HG03064 (cell line): ENCODE measurements at regions not wholly inside any gene's neighbourhood (a gene's known extent, or its start where the extent isn't known, plus 50 kb on each side); places are given as distances from the start of the nearest gene placed in this dataset.

Experiments used
- ATAC-seq: cut with Tn5 transposase; IDR thresholded peaks from one replicate; pipeline ENCODE4 v1.9.1; 2021; ENCODE audit warnings: low read depth; ENCODE audit not compliant: unreplicated experiment

GRCh38 chr10:128898133-128898915 is 568.7 kb upstream of the MGMT start:
- no peak for ATAC-seq

GRCh38 chr10:128898916-128899195 is 568.2 kb upstream of the MGMT start:
- ATAC-seq: no peak

DNA sequence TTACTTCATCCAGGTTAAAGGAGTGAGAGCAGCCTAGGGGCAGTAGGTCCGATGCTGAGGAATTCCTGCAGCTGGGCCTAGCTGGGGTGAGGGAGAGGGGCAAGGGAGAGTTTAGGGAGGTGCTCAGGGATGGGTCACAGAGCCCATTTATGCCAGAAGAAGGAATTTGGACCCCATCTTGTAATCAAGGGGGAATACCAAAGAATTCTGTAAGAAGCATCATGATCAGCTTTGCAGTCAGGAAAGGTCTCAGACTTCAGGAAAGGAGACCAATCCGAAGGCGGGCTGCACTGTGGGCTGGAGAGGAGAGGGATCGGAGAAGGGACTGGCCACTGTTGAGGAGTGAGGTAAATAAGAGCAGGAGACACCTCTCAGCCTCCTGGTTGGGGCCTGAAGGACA is 566.6 kb upstream of the MGMT start:
- ATAC-seq: no peak

DNA sequence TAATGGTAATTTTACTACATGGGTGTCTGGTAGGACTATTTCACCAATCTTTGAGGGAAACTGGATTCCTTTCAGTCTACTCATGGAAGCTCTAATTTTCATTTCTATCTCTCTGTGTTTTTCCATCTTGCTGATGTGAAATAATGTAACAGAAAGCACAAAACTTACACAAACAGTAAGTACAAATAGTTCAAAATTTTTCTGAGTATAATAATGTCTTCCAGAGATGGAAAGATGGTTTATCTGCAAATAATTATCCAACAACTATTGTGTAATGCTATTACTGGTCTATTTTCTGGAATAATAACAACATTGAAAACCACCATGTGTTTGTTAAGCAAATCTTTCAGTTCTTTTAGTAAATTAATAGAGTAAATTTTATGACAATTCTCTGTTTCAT is 565.8 kb upstream of the MGMT start:
- no peak for ATAC-seq

DNA sequence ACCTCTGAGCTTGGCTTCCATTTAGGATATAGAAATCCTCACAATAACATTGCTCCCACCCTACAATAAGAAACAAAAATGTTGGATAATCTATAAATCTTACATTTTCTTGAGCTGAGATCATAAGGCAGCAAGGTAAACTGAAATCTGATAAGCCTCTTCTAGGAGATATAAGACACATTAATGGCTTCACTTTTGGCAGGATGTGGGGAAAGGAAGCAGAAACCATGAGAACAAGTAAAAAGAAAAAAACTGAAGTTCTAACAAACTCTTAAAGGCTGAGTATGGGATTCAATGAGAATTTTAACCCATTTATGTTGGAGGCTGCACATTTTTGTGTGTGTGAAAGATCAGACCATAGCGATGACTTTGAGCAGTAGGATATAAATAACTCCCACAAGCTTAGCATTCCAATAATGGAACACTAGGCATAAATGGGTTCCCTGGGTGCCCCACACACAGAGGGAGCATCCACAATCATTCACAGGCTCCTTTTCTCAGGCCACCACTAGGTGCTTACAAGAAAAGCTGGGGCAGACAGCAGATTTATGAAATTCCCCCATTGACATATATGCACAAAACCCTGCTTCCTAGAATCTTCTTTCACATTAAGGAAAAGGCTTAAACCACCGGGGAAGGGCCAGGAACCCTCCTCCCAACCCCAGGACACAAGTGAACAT is 564.9 kb upstream of the MGMT start:
- ATAC-seq: no peak

DNA sequence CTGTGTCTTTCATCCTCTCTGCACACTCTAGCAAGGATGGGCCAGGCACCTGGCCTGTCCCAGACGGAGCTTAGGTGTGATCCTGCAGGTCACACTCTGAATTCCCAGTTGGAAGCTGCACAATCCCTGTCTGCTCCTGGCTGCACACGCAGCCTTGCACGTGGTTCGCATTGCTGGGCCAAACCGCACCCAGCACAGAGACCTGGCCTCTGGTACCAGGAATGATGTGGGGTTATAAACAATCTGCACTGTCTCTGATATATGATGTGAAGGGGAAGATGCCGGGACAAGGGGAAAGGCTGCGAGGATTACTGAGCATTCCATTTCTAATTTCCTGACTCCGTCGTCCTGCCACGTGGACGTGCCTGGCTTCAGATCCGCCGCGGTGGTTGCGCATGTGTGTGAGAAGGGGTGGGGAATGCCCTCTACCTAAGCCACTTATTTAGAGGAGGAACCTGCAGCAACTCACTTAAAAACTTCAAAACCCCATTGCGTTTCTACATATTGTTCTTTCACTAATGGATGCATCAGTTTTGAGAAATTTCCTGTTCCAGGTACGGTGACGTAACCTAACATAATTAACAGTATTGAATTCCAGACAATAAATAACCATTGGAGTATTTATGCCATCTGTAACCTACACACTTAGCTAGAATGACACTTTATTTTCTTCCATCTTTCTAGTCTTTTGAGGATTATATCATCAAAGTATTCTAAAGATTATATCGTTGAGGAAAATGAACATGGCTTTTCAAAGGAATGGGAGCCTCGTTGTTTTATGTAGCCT is 559.7 kb upstream of the MGMT start:
- no peak for ATAC-seq

DNA sequence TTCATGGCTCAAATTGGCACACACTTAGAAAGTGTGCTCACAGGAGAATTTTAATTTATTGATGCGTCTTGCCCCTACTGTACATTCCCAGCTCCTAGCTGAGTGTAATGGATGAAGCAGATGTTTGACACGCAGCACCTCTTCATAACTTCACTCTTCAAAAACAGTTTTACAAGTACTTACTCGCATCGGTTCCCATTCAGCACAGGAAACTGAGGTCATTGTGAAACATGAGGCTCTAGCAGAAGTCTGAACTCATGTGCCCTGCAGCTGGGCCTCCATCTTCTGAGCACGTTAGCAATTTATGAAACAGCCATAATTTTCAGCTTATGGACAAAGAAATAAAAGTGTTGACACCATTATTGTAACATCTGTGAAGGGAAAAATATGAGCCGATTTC is 558.9 kb upstream of the MGMT start:
- no peak for ATAC-seq

GRCh38 chr10:128908499-128908898 is 558.5 kb upstream of the MGMT start:
- no peak for ATAC-seq

- no peak for ATAC-seq
These were observed 554.3 kb upstream of the MGMT start for GRCh38 chr10:128912568-128913311.

- ATAC-seq: no peak
These were observed 552.4 kb upstream of the MGMT start for GRCh38 chr10:128914681-128915080.

DNA sequence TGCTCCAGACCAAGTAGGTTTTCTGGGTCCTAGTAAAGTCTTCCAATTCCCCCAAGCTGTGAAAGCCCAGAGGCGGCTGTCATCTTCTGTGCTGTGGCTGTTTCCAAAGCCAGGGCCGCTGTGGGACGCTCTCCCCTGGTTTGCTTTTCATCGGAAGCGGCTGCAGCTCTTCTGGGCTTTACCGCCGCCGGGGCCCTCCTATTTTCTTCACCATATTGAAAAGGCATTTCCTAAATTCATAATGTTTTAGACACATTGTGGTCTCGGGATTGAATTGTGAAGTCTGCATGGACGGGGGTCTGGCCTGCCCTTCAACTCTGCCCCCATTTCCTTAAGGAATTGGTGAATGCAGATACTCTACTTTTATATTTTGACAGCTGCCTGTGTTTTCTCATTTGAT is 551.4 kb upstream of the MGMT start:
- no peak for ATAC-seq

DNA sequence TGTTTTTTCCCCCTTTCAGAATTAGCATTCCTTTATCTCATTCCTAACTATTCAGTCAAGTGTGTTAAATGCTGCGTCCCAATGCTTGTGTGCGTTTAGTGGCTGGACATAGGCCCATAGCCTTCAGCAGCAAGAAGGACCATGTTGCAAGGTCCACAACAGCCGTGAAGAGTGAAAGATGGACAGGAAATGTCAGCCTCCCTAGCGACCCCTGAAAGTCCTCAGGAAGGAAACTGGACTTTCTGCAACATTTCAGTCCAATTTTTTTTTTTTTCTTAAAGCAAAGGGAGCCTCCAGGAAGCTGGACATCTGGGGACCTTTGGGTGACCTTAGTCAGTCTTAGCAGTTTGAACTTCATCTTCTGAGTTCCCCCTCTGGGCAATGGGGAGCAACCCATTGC is 550.7 kb upstream of the MGMT start:
- no peak for ATAC-seq

DNA sequence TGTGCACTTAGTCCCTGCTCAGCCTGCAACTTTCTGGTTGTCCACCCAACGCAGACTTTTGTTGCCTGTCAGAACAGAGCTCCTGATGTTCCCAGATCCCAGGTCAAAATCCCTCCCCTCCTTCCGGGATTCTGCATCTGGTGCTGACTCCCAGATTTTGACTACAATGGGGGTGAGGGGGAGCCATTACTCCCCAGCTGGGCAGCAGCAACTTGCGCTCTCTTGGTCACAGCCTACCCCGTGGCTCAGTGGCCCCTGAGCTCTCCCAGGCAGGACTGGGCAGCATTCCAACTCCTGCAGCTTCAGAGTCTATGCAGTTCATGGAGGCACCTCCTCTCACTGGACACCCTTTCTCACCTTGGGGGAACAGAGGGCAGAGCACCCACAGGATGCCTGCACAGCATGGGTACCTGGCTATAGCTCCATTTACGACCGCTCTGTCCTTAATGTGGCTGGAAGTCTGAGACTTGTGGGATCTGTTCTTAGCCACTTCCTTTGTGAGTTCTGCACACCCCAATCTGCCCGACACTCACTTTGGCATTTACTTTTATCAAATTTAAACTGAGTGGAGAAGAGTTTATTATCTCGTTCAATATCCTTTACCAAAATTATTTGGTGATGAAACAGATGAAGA is 545.5 kb upstream of the MGMT start:
- ATAC-seq: no peak

DNA sequence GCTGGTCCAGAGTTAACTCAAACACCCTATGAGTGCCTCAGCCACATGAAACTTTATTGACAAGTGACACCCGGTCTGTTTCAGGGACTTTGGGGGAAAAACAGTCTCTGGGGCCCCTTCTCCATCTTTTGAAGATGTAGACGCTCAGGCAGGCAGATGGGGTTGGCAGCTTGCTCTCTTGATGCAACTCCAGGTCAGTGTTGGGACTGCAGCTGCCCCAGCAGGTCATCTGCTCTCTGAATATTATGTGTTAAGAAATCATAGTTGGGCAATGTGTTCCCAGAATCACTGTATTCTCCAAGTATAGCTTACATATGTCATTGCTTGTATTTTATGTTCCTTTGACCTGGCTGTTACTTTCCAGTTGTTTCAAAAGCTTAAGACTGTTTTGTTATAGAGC is 544.9 kb upstream of the MGMT start:
- no peak for ATAC-seq

- no peak for ATAC-seq
These were observed 544.3 kb upstream of the MGMT start for GRCh38 chr10:128922619-128923196.

- ATAC-seq: no peak
These were observed 542.1 kb upstream of the MGMT start for GRCh38 chr10:128924918-128925317.

DNA sequence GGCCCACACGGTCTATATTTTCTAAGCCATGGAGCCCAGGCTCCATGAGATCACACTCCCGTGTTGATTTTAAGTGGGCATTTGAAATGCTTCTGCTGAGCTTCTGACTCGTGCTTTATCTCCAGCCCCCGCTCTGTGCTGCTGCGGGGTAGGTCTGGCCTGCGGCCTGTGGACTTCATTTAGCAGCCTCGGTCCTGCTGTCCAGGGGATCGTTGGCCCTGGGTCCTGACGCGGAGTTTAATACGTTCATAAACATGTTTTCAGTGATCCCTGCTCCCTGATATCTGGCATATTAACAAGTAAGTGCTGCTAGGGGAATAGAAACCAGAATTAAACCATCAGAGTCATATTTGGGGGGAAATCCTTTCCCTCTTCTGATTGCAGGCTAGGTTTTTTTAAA is 540.3 kb upstream of the MGMT start:
- no peak for ATAC-seq

DNA sequence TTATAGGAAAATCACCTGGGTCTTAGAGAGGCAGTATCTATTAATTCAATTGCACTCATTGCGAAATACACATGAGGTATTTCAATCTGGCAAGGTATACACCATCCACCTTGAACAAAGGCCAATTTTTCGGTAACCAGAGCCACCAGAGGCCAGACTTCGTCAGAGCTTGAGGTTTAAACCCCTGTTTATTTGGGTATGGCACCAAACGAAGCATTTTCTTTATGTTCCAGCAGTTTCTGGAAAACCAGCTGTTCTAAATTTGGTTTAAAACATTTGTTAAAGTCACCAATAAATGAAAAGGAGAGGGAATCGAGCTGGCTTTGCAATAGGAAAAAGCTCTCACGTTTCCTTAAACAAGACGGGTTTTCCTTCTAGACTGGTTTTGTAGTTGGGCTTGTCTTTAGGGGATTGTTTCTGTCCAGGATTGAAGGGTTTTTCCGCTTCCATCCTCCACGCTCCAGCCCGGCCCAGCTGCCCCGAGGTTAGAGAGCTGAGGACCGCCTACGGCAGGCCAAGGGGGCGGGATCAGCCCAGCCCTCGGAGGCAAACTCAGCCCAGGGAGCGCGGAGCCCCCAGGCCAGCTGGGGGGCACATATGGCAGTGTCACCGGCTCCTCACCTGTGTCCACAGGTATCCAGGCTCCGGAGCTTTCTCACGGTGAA is 539.4 kb upstream of the MGMT start:
- ATAC-seq: no peak

DNA sequence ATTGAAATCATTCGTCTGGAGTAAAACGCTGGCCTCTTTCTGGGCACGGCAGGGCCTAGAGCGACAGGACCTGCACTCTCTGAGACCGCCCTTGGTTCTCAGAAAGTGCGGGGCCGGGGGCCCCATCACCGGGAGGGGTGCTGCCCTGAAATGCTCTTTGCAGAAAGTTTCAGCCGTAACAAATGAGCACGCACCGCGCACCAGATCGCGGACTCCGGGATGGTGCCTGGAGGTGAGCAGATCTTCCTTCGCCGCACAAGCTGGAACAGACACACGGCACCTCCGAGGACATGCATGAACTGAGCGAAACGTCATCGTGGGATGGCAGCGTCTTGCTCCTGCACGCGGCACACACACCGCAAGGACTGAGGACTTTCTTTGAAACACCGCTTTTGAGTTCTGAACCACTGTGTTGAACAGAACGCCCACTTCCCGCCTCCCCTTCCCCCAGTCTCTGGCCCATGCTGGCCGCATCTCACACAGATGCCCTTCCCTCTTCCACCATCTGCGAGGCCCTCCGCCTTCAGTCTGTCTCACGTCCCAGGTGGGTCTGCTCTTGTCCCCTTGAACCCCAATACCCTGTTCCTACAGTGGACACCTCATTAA is 538.7 kb upstream of the MGMT start:
- ATAC-seq: no peak
